GM12891 (cell line): ENCODE measurements at regions not wholly inside any gene's neighbourhood (a gene's known extent, or its start where the extent isn't known, plus 50 kb on each side); places are given as distances from the start of the nearest gene placed in this dataset.

Source experiments
- DNase-seq: peaks from one replicate; pipeline ENCODE4 v3.0.0; 2011; ENCODE audit warnings: low spot score; ENCODE audit not compliant: insufficient read length
- FAIRE-seq: peaks from 2 replicates; lab custom pipeline; 2011; peaks lifted over from hg19 to GRCh38; lab: Jason Lieb, UNC
- PAX5 ChIP-seq: IDR thresholded peaks from 2 replicates; pipeline ENCODE4 v1.6.1; 2011; ENCODE audit warnings: low read length, moderate library complexity, mild to moderate bottlenecking; ENCODE audit not compliant: insufficient read depth, severe bottlenecking
- POLR2A ChIP-seq: IDR thresholded peaks from 2 replicates; pipeline ENCODE4 v1.6.1; 2011; ENCODE audit warnings: low read depth, low read length, control low read depth
- POLR2AphosphoS5 ChIP-seq: IDR thresholded peaks from 2 replicates; pipeline ENCODE4 v1.6.1; 2011; ENCODE audit warnings: low read depth, low read length, control low read depth
- POU2F2 ChIP-seq: IDR thresholded peaks from 2 replicates; pipeline ENCODE4 v1.6.1; 2011; ENCODE audit warnings: low read depth, mild to moderate bottlenecking, control low read depth, low read length, moderate library complexity
- SPI1 ChIP-seq: IDR thresholded peaks from 2 replicates; pipeline ENCODE4 v1.6.1; 2011; ENCODE audit warnings: low read depth, low read length, control low read depth
- TAF1 ChIP-seq: IDR thresholded peaks from 2 replicates; pipeline ENCODE4 v1.6.1; 2011; ENCODE audit warnings: low read depth, low read length, control low read depth

- DNase-seq (no peak), FAIRE-seq (no peak)
- no peak for TF ChIP-seq SPI1
- TF ChIP-seq TAF1: no peak
- no peak for TF ChIP-seq POU2F2
- TF ChIP-seq POLR2AphosphoS5: no peak
- no peak for TF ChIP-seq POLR2A
Observed at GRCh38 chr1:221440658-221441057, 301.2 kb downstream of the DUSP10 start.

GRCh38 chr1:221442056-221442455 is 299.8 kb downstream of the DUSP10 start:
- FAIRE-seq (no peak), DNase-seq (no peak)
- TF ChIP-seq SPI1: no peak
- TF ChIP-seq POLR2A: no peak
- TF ChIP-seq POU2F2: no peak
- TF ChIP-seq PAX5: no peak
- TF ChIP-seq POLR2AphosphoS5: no peak
- no peak for TF ChIP-seq TAF1

- TF ChIP-seq POLR2A (no peak), POU2F2 (no peak), POLR2AphosphoS5 (no peak), PAX5 (no peak), TAF1 (no peak), SPI1 (no peak)
- DNase-seq (no peak), FAIRE-seq (no peak)
Observed at GRCh38 chr1:221444346-221444745, 297.5 kb downstream of the DUSP10 start.

GRCh38 chr1:221448585-221449175 is 293.2 kb downstream of the DUSP10 start:
- FAIRE-seq (no peak), DNase-seq (no peak)
- TF ChIP-seq POLR2A: no peak
- no peak for TF ChIP-seq SPI1
- TF ChIP-seq PAX5: no peak
- no peak for TF ChIP-seq POLR2AphosphoS5
- TF ChIP-seq POU2F2: no peak
- no peak for TF ChIP-seq TAF1

GRCh38 chr1:221449194-221449593 is 292.7 kb downstream of the DUSP10 start:
- FAIRE-seq (no peak), DNase-seq (no peak)
- TF ChIP-seq TAF1 (no peak), POLR2AphosphoS5 (no peak), PAX5 (no peak), POLR2A (no peak), SPI1 (no peak), POU2F2 (no peak)

- TF ChIP-seq SPI1: no peak
- TF ChIP-seq POLR2A: no peak
- no peak for TF ChIP-seq POU2F2
- no peak for TF ChIP-seq PAX5
- FAIRE-seq (no peak), DNase-seq (no peak)
Observed at GRCh38 chr1:221449801-221450470, 292.0 kb downstream of the DUSP10 start.

- TF ChIP-seq POLR2A: no peak
- no peak for TF ChIP-seq SPI1
- no peak for TF ChIP-seq TAF1
- TF ChIP-seq PAX5: no peak
- no peak for TF ChIP-seq POLR2AphosphoS5
- TF ChIP-seq POU2F2: no peak
- FAIRE-seq: no peak
- DNase-seq: no peak
Observed at GRCh38 chr1:221451741-221452140, 290.1 kb downstream of the DUSP10 start.

GRCh38 chr1:221454096-221454495 is 287.8 kb downstream of the DUSP10 start:
- no peak for FAIRE-seq
- no peak for TF ChIP-seq PAX5
- no peak for TF ChIP-seq POLR2A
- no peak for TF ChIP-seq TAF1
- TF ChIP-seq POU2F2: no peak
- no peak for TF ChIP-seq SPI1
- TF ChIP-seq POLR2AphosphoS5: no peak
- DNase-seq: no peak

GRCh38 chr1:221456918-221457317 is 285.0 kb downstream of the DUSP10 start:
- DNase-seq (no peak), FAIRE-seq (no peak)
- no peak for TF ChIP-seq SPI1
- TF ChIP-seq TAF1: no peak
- TF ChIP-seq PAX5: no peak
- no peak for TF ChIP-seq POLR2A
